ENCODE measurements at regions not wholly inside any gene's neighbourhood (a gene's known extent, or its start where the extent isn't known, plus 50 kb on each side); places are given as distances from the start of the nearest gene placed in this dataset.

- DNase-seq (ENCODE audit: low spot score): no peak
These were observed 54.9 kb upstream of the RUNX3 start for GRCh38 chr1:24984800-24985522.

- no peak for DNase-seq (ENCODE audit: low spot score)
These were observed 54.2 kb upstream of the RUNX3 start for GRCh38 chr1:24984300-24984699.

GRCh38 chr1:24983006-24983680 lies 53.1 kb upstream of the RUNX3 start:
- no peak for DNase-seq (ENCODE audit: low spot score)

- DNase-seq (ENCODE audit: low spot score): no peak
These were observed 51.5 kb upstream of the RUNX3 start for GRCh38 chr1:24981631-24982005.

GRCh38 chr1:24980836-24981630 lies 51.0 kb upstream of the RUNX3 start:
- DNase-seq (ENCODE audit: low spot score): no peak
